RPMI8226 (cell line): ENCODE measurements at regions not wholly inside any gene's neighbourhood (a gene's known extent, or its start where the extent isn't known, plus 50 kb on each side); places are given as distances from the start of the nearest gene placed in this dataset.
"Not testable (repeated sequence)": the region's sequence is repeated elsewhere in the genome, so short reads cannot be mapped to it uniquely, and the experiment has no call there.

Experiments used
- DNase-seq: peaks from one replicate; pipeline ENCODE4 v3.0.0-alpha.2; 2015

- not testable (repeated sequence) for DNase-seq
Measured at GRCh38 chr9:65392611-65393010, 107.6 kb upstream of the FOXD4L5 start.

- DNase-seq: peak; percentile 21
Measured at GRCh38 chr9:65389710-65390109, 104.7 kb upstream of the FOXD4L5 start.

GRCh38 chr9:65389216-65389615 lies 104.2 kb upstream of the FOXD4L5 start:
- not testable (repeated sequence) for DNase-seq

DNA sequence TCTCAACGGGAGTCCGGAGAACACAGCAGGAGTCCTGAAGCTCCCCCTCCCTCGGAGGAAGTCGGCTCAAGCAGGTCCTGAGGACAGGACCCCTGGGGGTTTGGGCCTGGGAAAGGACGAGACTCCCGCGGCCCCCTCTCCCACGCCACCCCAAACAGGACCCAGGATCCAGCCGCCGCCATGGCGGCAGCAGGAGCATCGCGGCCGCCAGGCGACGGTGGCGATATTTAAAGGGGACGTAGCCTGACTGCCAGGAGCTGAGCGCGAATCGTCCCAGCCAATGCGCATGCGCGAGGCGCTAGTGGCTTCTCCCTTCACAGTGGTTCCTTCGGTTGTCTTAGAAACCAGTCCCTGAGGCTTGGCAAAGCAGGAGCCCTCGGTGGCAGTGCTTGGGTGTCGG lies 101.7 kb upstream of the FOXD4L5 start:
- peak; percentile 91 for DNase-seq

GRCh38 chr9:65386191-65386590 lies 101.2 kb upstream of the FOXD4L5 start:
- DNase-seq: not testable (repeated sequence)

DNA sequence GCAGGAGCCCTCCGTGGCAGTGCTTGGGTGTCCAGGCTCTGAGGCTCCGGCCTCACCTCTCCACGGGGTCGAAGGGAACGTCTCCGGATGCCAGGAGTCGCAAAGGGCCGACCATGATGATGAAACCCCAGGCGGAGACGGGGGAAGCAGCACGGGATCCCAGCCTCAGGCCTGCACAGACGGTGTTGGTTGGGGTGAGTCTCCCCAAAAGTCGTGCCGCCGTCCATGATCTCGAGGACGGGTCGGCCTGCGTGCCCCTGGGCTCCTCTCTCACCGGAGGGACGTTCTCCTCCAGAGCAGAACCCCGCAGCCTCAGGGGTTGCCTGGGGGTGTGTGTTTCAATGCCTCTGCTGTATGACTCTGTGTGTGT lies 100.6 kb upstream of the FOXD4L5 start:
- not testable (repeated sequence) for DNase-seq

GRCh38 chr9:65384759-65385654 lies 100.0 kb upstream of the FOXD4L5 start:
- DNase-seq: not testable (repeated sequence)

DNA sequence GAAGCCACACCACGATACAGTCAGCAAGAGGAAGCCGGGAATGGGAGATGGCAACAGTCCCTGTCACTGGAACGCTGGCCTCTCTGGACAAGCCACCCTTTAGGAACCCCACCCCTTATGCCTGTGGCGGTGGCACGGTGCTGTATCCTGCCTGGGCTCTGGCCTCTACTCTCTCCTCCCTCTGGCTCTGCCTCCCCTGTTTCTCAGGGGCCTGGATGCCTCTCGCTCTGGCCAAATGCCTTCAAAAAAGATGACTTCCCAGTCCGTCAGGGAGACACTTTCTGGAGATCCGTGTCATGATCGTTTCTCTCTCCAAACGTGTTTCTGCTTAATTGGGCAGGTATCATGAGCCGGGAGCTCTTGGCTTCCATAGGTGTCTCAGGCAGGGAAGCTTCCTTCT lies 99.1 kb upstream of the FOXD4L5 start:
- DNase-seq: not testable (repeated sequence)

DNA sequence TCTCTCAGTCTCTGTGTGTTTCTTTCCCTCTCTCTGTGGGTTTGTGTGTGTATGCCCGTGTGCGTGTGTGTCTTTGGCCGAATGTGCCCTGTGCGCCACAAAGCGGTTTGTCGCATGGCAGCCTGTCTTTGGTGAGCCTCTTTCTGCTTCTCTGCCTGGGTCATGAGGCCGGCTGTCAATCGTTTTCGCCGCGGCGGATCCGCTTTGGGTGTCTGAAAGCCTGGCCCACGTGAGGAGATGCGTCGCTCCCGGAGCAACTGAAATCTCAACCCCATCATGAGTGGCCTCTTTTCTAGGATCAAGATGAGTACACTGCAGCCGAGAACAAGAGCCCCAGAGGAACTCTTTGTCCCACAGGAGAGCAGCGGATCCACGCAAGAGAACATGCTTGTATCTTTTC lies 98.6 kb upstream of the FOXD4L5 start:
- DNase-seq: not testable (repeated sequence)

GRCh38 chr9:65382701-65383318 lies 97.8 kb upstream of the FOXD4L5 start:
- peak; percentile 64 for DNase-seq
